Fibroblast of villous mesenchyme (primary cell): ENCODE measurements at regions not wholly inside any gene's neighbourhood (a gene's known extent, or its start where the extent isn't known, plus 50 kb on each side); places are given as distances from the start of the nearest gene placed in this dataset.

ENCODE experiments used
- DNase-seq: peaks from one replicate; pipeline ENCODE4 v3.0.0-alpha.2; 2010; ENCODE audit warnings: low read depth
- H3K4me3 ChIP-seq: 2 replicates; pipeline ENCODE4 v1.5.1; 2011; ENCODE audit warnings: low read depth, mild to moderate bottlenecking, low read length
- CTCF ChIP-seq: IDR thresholded peaks from 2 replicates; pipeline ENCODE4 v1.5.1; 2012; ENCODE audit warnings: low read depth, mild to moderate bottlenecking, low read length; ENCODE audit not compliant: insufficient read depth

GRCh38 chr14:56049536-56049935 is 68.7 kb upstream of the PELI2 start:
- TF ChIP-seq CTCF: no peak
- DNase-seq: no peak
- no peak overlapping the region for H3K4me3 ChIP-seq

- no peak overlapping the region for H3K4me3 ChIP-seq
- TF ChIP-seq CTCF: no peak
- DNase-seq: no peak
Observed at GRCh38 chr14:56055511-56055910, 62.7 kb upstream of the PELI2 start.

- DNase-seq: no peak
- H3K4me3 ChIP-seq: no peak overlapping the region
- no peak for TF ChIP-seq CTCF
Observed at GRCh38 chr14:56056031-56056430, 62.2 kb upstream of the PELI2 start.

- DNase-seq: no peak
- TF ChIP-seq CTCF: no peak
- H3K4me3 ChIP-seq: no peak overlapping the region
Observed at GRCh38 chr14:56057071-56057741, 61.0 kb upstream of the PELI2 start.

GRCh38 chr14:56057767-56058166 is 60.4 kb upstream of the PELI2 start:
- DNase-seq: no peak
- no peak for TF ChIP-seq CTCF
- H3K4me3 ChIP-seq: no peak overlapping the region

- peak; percentile 54 for DNase-seq
- no peak for TF ChIP-seq CTCF
- no peak overlapping the region for H3K4me3 ChIP-seq
Observed at GRCh38 chr14:56059054-56059453, 59.2 kb upstream of the PELI2 start.

GRCh38 chr14:56061051-56061450 is 57.2 kb upstream of the PELI2 start:
- no peak overlapping the region for H3K4me3 ChIP-seq
- DNase-seq: no peak
- no peak for TF ChIP-seq CTCF
